GM23338 (cell line): ENCODE measurements at regions not wholly inside any gene's neighbourhood (a gene's known extent, or its start where the extent isn't known, plus 50 kb on each side); places are given as distances from the start of the nearest gene placed in this dataset.

Experiments used
- ATAC-seq: fragments of 200-7000 bp; cut with Tn5 transposase; 3 replicates; pipeline ENCODE4 v1.9.1; 2020
- DNase-seq: peaks from one replicate; pipeline ENCODE4 v3.0.0-alpha.2; 2015; ENCODE audit warnings: low spot score
- H2AFZ ChIP-seq: fragments of 200-600 bp; sonication (generic); 2 replicates; pipeline ENCODE4 v1.8.0; 2016; ENCODE audit warnings: antibody characterized with exemption, mild to moderate bottlenecking, moderate library complexity
- H3F3A ChIP-seq: fragments of 200-600 bp; sonication (generic); replicated peaks from 2 replicates; pipeline ENCODE4 v1.8.0; 2017; ENCODE audit warnings: antibody characterized with exemption, mixed run types, low read depth
- H3K27ac ChIP-seq: fragments of 200-600 bp; sonication (generic); 2 replicates; pipeline ENCODE4 v1.6.1; 2016; ENCODE audit warnings: low read depth
- H3K27me3 ChIP-seq: fragments of 200-600 bp; sonication (generic); 2 replicates; pipeline ENCODE4 v1.8.0; 2016; ENCODE audit warnings: mild to moderate bottlenecking, mixed run types, moderate library complexity; ENCODE audit not compliant: insufficient read depth
- H3K36me3 ChIP-seq: fragments of 200-600 bp; sonication (generic); 2 replicates; pipeline ENCODE4 v1.8.0; 2016; ENCODE audit warnings: mild to moderate bottlenecking; ENCODE audit not compliant: insufficient read depth
- H3K4me1 ChIP-seq: fragments of 200-600 bp; sonication (generic); 2 replicates; pipeline ENCODE4 v1.8.0; 2016; ENCODE audit warnings: mild to moderate bottlenecking, moderate library complexity; ENCODE audit not compliant: insufficient read depth
- H3K4me2 ChIP-seq: fragments of 200-600 bp; sonication (generic); 2 replicates; pipeline ENCODE4 v1.7.1; 2017; ENCODE audit warnings: mixed run types
- H3K4me3 ChIP-seq: fragments of 200-600 bp; sonication (generic); 2 replicates; pipeline ENCODE4 v1.6.1; 2016; ENCODE audit warnings: mixed run types
- H3K79me2 ChIP-seq: fragments of 200-600 bp; sonication (generic); replicated peaks from 2 replicates; pipeline ENCODE4 v1.8.0; 2017; ENCODE audit warnings: mild to moderate bottlenecking; ENCODE audit not compliant: insufficient read depth
- H3K9me2 ChIP-seq: fragments of 200-600 bp; sonication (generic); 2 replicates; pipeline ENCODE4 v1.8.0; 2017; ENCODE audit not compliant: insufficient read depth
- H4K20me1 ChIP-seq: fragments of 200-600 bp; sonication (generic); replicated peaks from 2 replicates; pipeline ENCODE4 v1.8.0; 2017; ENCODE audit warnings: mild to moderate bottlenecking; ENCODE audit not compliant: insufficient read depth
- H3K27ac Mint-ChIP-seq: 2 replicates; pipeline ENCODE4 v1.8.0; 2020; ENCODE audit warnings: inconsistent platforms, mild to moderate bottlenecking, moderate library complexity, mixed read lengths
- H3K27me3 Mint-ChIP-seq: 3 replicates; pipeline ENCODE4 v1.8.0; 2022; ENCODE audit warnings: low read depth, mild to moderate bottlenecking, moderate library complexity, mixed read lengths, inconsistent platforms; ENCODE audit not compliant: insufficient read depth, poor library complexity
- H3K36me3 Mint-ChIP-seq: 3 replicates; pipeline ENCODE4 v1.8.0; 2021; ENCODE audit warnings: low read depth, mild to moderate bottlenecking, inconsistent platforms, moderate library complexity, mixed read lengths
- H3K4me1 Mint-ChIP-seq: 3 replicates; pipeline ENCODE4 v1.8.0; 2020; ENCODE audit warnings: mild to moderate bottlenecking, inconsistent platforms, mixed read lengths
- H3K4me3 Mint-ChIP-seq: 3 replicates; pipeline ENCODE4 v1.8.0; 2021; ENCODE audit warnings: moderate library complexity, mild to moderate bottlenecking, inconsistent platforms, mixed read lengths
- H3K9me3 Mint-ChIP-seq: 3 replicates; pipeline ENCODE4 v1.8.0; 2020; ENCODE audit warnings: moderate library complexity, mild to moderate bottlenecking, inconsistent platforms, mixed read lengths
- CREB1 ChIP-seq: fragments of 250-450 bp; sonication (Bioruptor Pico); IDR thresholded peaks from 2 replicates; pipeline ENCODE4 v1.5.0; 2020; ENCODE audit warnings: low read depth, mild to moderate bottlenecking, moderate library complexity
- CTCF ChIP-seq, 2 experiments: fragments of 200-600 bp in 1 of 2; sonication (generic) in 1 of 2; conservative IDR thresholded peaks; 2 replicates each; pipeline versions ENCODE4 v1.5.1 to v1.6.1; 2016 to 2017; ENCODE audit warnings: antibody characterized with exemption in 2 of 2, low read depth in 2 of 2, mild to moderate bottlenecking in 2 of 2, moderate library complexity in 1 of 2
- EZH2 ChIP-seq: fragments of 200-600 bp; sonication (generic); IDR thresholded peaks from one replicate; pipeline ENCODE4 v1.8.0; 2017; ENCODE audit warnings: antibody characterized with exemption, mild to moderate bottlenecking, low read depth; ENCODE audit not compliant: unreplicated experiment
- EZH2phosphoT487 ChIP-seq: fragments of 200-600 bp; sonication (generic); IDR thresholded peaks from one replicate; pipeline ENCODE4 v1.8.1; 2018; ENCODE audit warnings: antibody characterized with exemption; ENCODE audit not compliant: unreplicated experiment
- JUNB ChIP-seq: IDR thresholded peaks from one replicate; pipeline ENCODE4 v1.6.1; 2016; ENCODE audit warnings: antibody characterized with exemption; ENCODE audit not compliant: unreplicated experiment
- NANOG ChIP-seq: IDR thresholded peaks from 2 replicates; pipeline ENCODE4 v1.6.1; 2016; ENCODE audit warnings: antibody characterized with exemption, borderline replicate concordance
- POLR2AphosphoS5 ChIP-seq: IDR thresholded peaks from 2 replicates; pipeline ENCODE4 v1.6.1; 2016; ENCODE audit warnings: antibody characterized with exemption, low read depth
- STAT1 ChIP-seq: IDR thresholded peaks from one replicate; pipeline ENCODE4 v1.6.1; 2016; ENCODE audit warnings: antibody characterized with exemption; ENCODE audit not compliant: unreplicated experiment
- ZNF114 ChIP-seq: fragments of 250-450 bp; sonication (Bioruptor Pico); IDR thresholded peaks from 2 replicates; pipeline ENCODE4 v1.5.0; 2020; ENCODE audit warnings: mild to moderate bottlenecking, moderate library complexity
- ZNF331 ChIP-seq: fragments of 250-450 bp; sonication (Bioruptor Pico); IDR thresholded peaks from 2 replicates; pipeline ENCODE4 v1.5.0; 2020; ENCODE audit warnings: low read depth, mild to moderate bottlenecking, moderate library complexity
- ZNF462 ChIP-seq: fragments of 250-450 bp; sonication (Bioruptor Pico); IDR thresholded peaks from 2 replicates; pipeline ENCODE4 v1.5.0; 2020; ENCODE audit warnings: mild to moderate bottlenecking, moderate library complexity

GRCh38 chrX:104486691-104487090 lies 79.3 kb upstream of the IL1RAPL2 start:
- H3K9me3 Mint-ChIP-seq: no peaks in the 10 kb centered on the region

More at GRCh38 chrX:104486691-104487090, 79.3 kb upstream of the IL1RAPL2 start:
- no peaks in the 10 kb centered on the region for H3K36me3 ChIP-seq
- ATAC-seq: no peak
- peaks cover 7% of the 10 kb centered on the region; the same call in 1 of the 2 replicates for H3K4me1 ChIP-seq
- no peaks in the 10 kb centered on the region for H3K79me2 ChIP-seq
- DNase-seq: no peak
- H3K4me2 ChIP-seq: no peak overlapping the region
- no peak overlapping the region for H2AFZ ChIP-seq
- no peaks in the 10 kb centered on the region for H3K9me2 ChIP-seq
- H4K20me1 ChIP-seq: no peaks in the 10 kb centered on the region
- Mint-ChIP-seq H3K4me1 (peaks cover 12% of the 10 kb centered on the region), H3K27ac (no peak overlapping the region), H3K4me3 (no peak overlapping the region), H3K27me3 (no peaks in the 10 kb centered on the region), H3K36me3 (no peaks in the 10 kb centered on the region)
- TF ChIP-seq POLR2AphosphoS5 (no peak), CREB1 (CRISPR knock-in tag) (no peak), EZH2 (no peak), STAT1 (no peak), CTCF (conservative IDR thresholded peaks at IDR 0.05; ENCODE audit: low read depth in 2 of 2) (no peak), ZNF331 (CRISPR knock-in tag) (no peak), NANOG (no peak), ZNF462 (no peak), ZNF114 (CRISPR knock-in tag) (no peak), EZH2phosphoT487 (no peak), JUNB (no peak)
- H3F3A ChIP-seq: no peaks in the 10 kb centered on the region
- no peak overlapping the region for H3K27ac ChIP-seq
- no peak overlapping the region for H3K4me3 ChIP-seq
- H3K27me3 ChIP-seq: no peaks in the 10 kb centered on the region
